Small intestine (tissue), 7 donors: ENCODE measurements at regions not wholly inside any gene's neighbourhood (a gene's known extent, or its start where the extent isn't known, plus 50 kb on each side); places are given as distances from the start of the nearest gene placed in this dataset.

Source experiments
- DNase-seq, 2 donors: peaks; one replicate each; pipeline versions ENCODE4 v3.0.0 to v3.0.0-alpha.2; 2013
- FAIRE-seq: peaks from 2 replicates; lab custom pipeline; 2012; peaks lifted over from hg19 to GRCh38; lab: Jason Lieb, UNC
- H3K27ac ChIP-seq, 3 donors: one replicate each; pipeline ENCODE4 v1.5.1; 2013; ENCODE audit warnings: low read length in 2 of 3, mild to moderate bottlenecking in 2 of 3, control low read depth in 1 of 3, inconsistent platforms in 1 of 3, low read depth in 1 of 3, moderate library complexity in 1 of 3
- H3K27me3 ChIP-seq, 3 donors: one replicate each; pipeline ENCODE4 v1.6.1; 2013; ENCODE audit warnings: low read length in 3 of 3, inconsistent platforms in 1 of 3; ENCODE audit not compliant: control insufficient read depth in 3 of 3, insufficient read depth in 3 of 3
- H3K36me3 ChIP-seq, 3 donors: one replicate each; pipeline ENCODE4 v1.6.1; 2013; ENCODE audit warnings: low read length in 3 of 3, inconsistent platforms in 1 of 3, low read depth in 1 of 3, mild to moderate bottlenecking in 1 of 3, moderate library complexity in 1 of 3; ENCODE audit not compliant: control insufficient read depth in 3 of 3, insufficient read depth in 2 of 3
- H3K4me1 ChIP-seq, 3 donors: one replicate each; pipeline ENCODE4 v1.6.1; 2013; ENCODE audit warnings: low read length in 2 of 3, inconsistent platforms in 1 of 3, low read depth in 1 of 3, mild to moderate bottlenecking in 1 of 3, moderate library complexity in 1 of 3; ENCODE audit not compliant: control insufficient read depth in 3 of 3, insufficient read depth in 2 of 3
- H3K4me3 ChIP-seq, 3 donors: one replicate each; pipeline ENCODE4 v1.5.1; 2013; ENCODE audit warnings: low read length in 3 of 3, control low read depth in 1 of 3, inconsistent platforms in 1 of 3, low read depth in 1 of 3, mild to moderate bottlenecking in 1 of 3, moderate library complexity in 1 of 3
- H3K9me3 ChIP-seq, 2 donors: one replicate each; pipeline ENCODE4 v1.6.1; 2013; ENCODE audit warnings: low read depth in 1 of 2, low read length in 1 of 2; ENCODE audit not compliant: control insufficient read depth in 2 of 2, insufficient read depth in 1 of 2
- WGBS, 3 donors: extraction: QIAGEN DNeasy Blood & Tissue Kit; methylation state at CpG; one replicate each; pipeline ENCODE4 v1.1.7; 2013; 5-methylcytosine and 5-hydroxymethylcytosine counted together
- donor health status: healthy with polysubstance abuse.
- donor health status: control.
- donor health status: control.
- donor health status: Bipolar disorder and iron deficiency.
- donor health status: healthy.

- FAIRE-seq (no peak), DNase-seq (no peak)
- Histone ChIP-seq H3K9me3 (no peaks in the 10 kb centered on the region), H3K27me3 (no peaks in the 10 kb centered on the region), H3K4me3 (no peak overlapping the region), H3K4me1 (no peaks in the 10 kb centered on the region), H3K27ac (no peak overlapping the region), H3K36me3 (no peaks in the 10 kb centered on the region)
These were observed 251.7 kb downstream of the WNT5A start for GRCh38 chr3:55235416-55235815.

GRCh38 chr3:55226696-55227095 is 260.4 kb downstream of the WNT5A start:
- 85 to 89% (median 86%) methylated on average over 5 of the region's 5 CpGs for WGBS, 3 donors
- no peak for DNase-seq
- Histone ChIP-seq H3K4me1 (no peaks in the 10 kb centered on the region), H3K4me3 (no peak overlapping the region), H3K27ac (no peak overlapping the region), H3K9me3 (no peaks in the 10 kb centered on the region), H3K27me3 (no peaks in the 10 kb centered on the region), H3K36me3 (no peaks in the 10 kb centered on the region)
- FAIRE-seq, result no peak

- WGBS, 3 donors, result 4 to 61% (median 6%) methylated on average over 1 of the region's 1 CpG
- no peak for DNase-seq
- no peaks in the 10 kb centered on the region for H3K27me3 ChIP-seq
- H3K9me3 ChIP-seq, result no peaks in the 10 kb centered on the region
- no peak overlapping the region for H3K27ac ChIP-seq
- no peak for FAIRE-seq
- H3K36me3 ChIP-seq, result no peaks in the 10 kb centered on the region
- H3K4me3 ChIP-seq, result no peak overlapping the region
- no peaks in the 10 kb centered on the region for H3K4me1 ChIP-seq
These were observed 268.5 kb downstream of the WNT5A start for GRCh38 chr3:55218577-55218976.

- Histone ChIP-seq H3K9me3 (no peaks in the 10 kb centered on the region), H3K36me3 (no peaks in the 10 kb centered on the region), H3K4me3 (no peak overlapping the region), H3K27me3 (no peaks in the 10 kb centered on the region), H3K4me1 (no peaks in the 10 kb centered on the region), H3K27ac (no peak overlapping the region)
- no peak for DNase-seq
- FAIRE-seq, result no peak
These were observed 279.4 kb downstream of the WNT5A start for GRCh38 chr3:55207744-55208143.

- Histone ChIP-seq H3K27me3 (no peaks in the 10 kb centered on the region), H3K36me3 (no peaks in the 10 kb centered on the region), H3K27ac (no peak overlapping the region), H3K4me3 (no peak overlapping the region), H3K9me3 (no peaks in the 10 kb centered on the region), H3K4me1 (no peaks in the 10 kb centered on the region)
- DNase-seq (no peak), FAIRE-seq (no peak)
- 71 to 81% (median 71%) methylated on average over 1 of the region's 1 CpG for WGBS, 3 donors
These were observed 278.1 kb upstream of the LRTM1 start for GRCh38 chr3:55205990-55206389.

- Histone ChIP-seq H3K27ac (no peak overlapping the region), H3K4me1 (no peaks in the 10 kb centered on the region), H3K4me3 (no peak overlapping the region), H3K36me3 (no peaks in the 10 kb centered on the region), H3K9me3 (no peaks in the 10 kb centered on the region), H3K27me3 (no peaks in the 10 kb centered on the region)
- FAIRE-seq (no peak), DNase-seq (no peak)
- 79 to 82% (median 81%) methylated on average over 1 of the region's 1 CpG for WGBS, 3 donors
These were observed 276.6 kb upstream of the LRTM1 start for GRCh38 chr3:55204417-55204816.

GRCh38 chr3:55203546-55203945 is 275.7 kb upstream of the LRTM1 start:
- DNase-seq, result no peak
- no peak overlapping the region for H3K27ac ChIP-seq
- H3K9me3 ChIP-seq, result no peaks in the 10 kb centered on the region
- H3K4me3 ChIP-seq, result no peak overlapping the region
- no peaks in the 10 kb centered on the region for H3K36me3 ChIP-seq
- WGBS, 3 donors, result 69 to 80% (median 72%) methylated on average over 4 of the region's 4 CpGs
- no peaks in the 10 kb centered on the region for H3K27me3 ChIP-seq
- no peak for FAIRE-seq
- H3K4me1 ChIP-seq, result no peaks in the 10 kb centered on the region

- H3K4me3 ChIP-seq, result no peak overlapping the region
- DNase-seq (no peak), FAIRE-seq (no peak)
- H3K36me3 ChIP-seq, result no peaks in the 10 kb centered on the region
- WGBS, 3 donors, result 62 to 76% (median 64%) methylated on average over 4 of the region's 4 CpGs
- H3K9me3 ChIP-seq, result no peaks in the 10 kb centered on the region
- no peaks in the 10 kb centered on the region for H3K27me3 ChIP-seq
- no peak overlapping the region for H3K27ac ChIP-seq
- no peaks in the 10 kb centered on the region for H3K4me1 ChIP-seq
These were observed 275.1 kb upstream of the LRTM1 start for GRCh38 chr3:55203006-55203405.

GRCh38 chr3:55202326-55202725 is 274.5 kb upstream of the LRTM1 start:
- Histone ChIP-seq H3K4me1 (no peaks in the 10 kb centered on the region), H3K36me3 (no peaks in the 10 kb centered on the region), H3K27me3 (no peaks in the 10 kb centered on the region), H3K9me3 (no peaks in the 10 kb centered on the region), H3K4me3 (no peak overlapping the region), H3K27ac (no peak overlapping the region)
- DNase-seq (no peak), FAIRE-seq (no peak)
- 70 to 88% (median 71%) methylated on average over 2 of the region's 2 CpGs for WGBS, 3 donors
